Activated CD4-positive, alpha-beta T cell treated with anti-CD3 and anti-CD28 coated beads, Interleukin-2, amount 50 U/mL, for 24 hours (primary cell): ENCODE measurements at regions not wholly inside any gene's neighbourhood (a gene's known extent, or its start where the extent isn't known, plus 50 kb on each side); places are given as distances from the start of the nearest gene placed in this dataset.
"Not testable (repeated sequence)": the region's sequence is repeated elsewhere in the genome, so short reads cannot be mapped to it uniquely, and the experiment has no call there.

ENCODE experiments used
- DNase-seq, 2 donors: peaks; one replicate each; pipeline ENCODE4 v3.0.0-alpha.2; 2020; ENCODE audit warnings: low read depth in 1 of 2, low spot score in 1 of 2

GRCh38 chr6:135555550-135555949 is 58.0 kb upstream of the AHI1 start:
- no peak for DNase-seq

GRCh38 chr6:135557582-135557981 is 60.0 kb upstream of the AHI1 start:
- no peak for DNase-seq

- not testable (repeated sequence) for DNase-seq
These were observed 68.1 kb upstream of the AHI1 start for GRCh38 chr6:135565605-135566004.

- no peak for DNase-seq
These were observed 69.0 kb upstream of the AHI1 start for GRCh38 chr6:135566311-135567068.

- DNase-seq: no peak
These were observed 70.0 kb upstream of the AHI1 start for GRCh38 chr6:135567375-135568083.

GRCh38 chr6:135568379-135568778 is 70.8 kb upstream of the AHI1 start:
- peak in 1 of 2 donors; percentile 21 for DNase-seq

GRCh38 chr6:135572051-135572450 is 74.5 kb upstream of the AHI1 start:
- no peak for DNase-seq

GRCh38 chr6:135575629-135576028 is 78.1 kb upstream of the AHI1 start:
- no peak for DNase-seq

GRCh38 chr6:135576055-135576454 is 78.5 kb upstream of the AHI1 start:
- DNase-seq: no peak

GRCh38 chr6:135577059-135577538 is 79.6 kb upstream of the AHI1 start:
- DNase-seq: peak in 1 of 2 donors; percentile 21

GRCh38 chr6:135578976-135579375 is 81.4 kb upstream of the AHI1 start:
- DNase-seq: no peak

- DNase-seq: no peak
These were observed 83.7 kb upstream of the AHI1 start for GRCh38 chr6:135581211-135581610.

GRCh38 chr6:135583256-135583761 is 85.8 kb upstream of the AHI1 start:
- no peak for DNase-seq

GRCh38 chr6:135586388-135586787 is 88.8 kb upstream of the AHI1 start:
- no peak for DNase-seq

GRCh38 chr6:135586844-135587243 is 89.3 kb upstream of the AHI1 start:
- no peak for DNase-seq

GRCh38 chr6:135592276-135592675 is 94.7 kb upstream of the AHI1 start:
- no peak for DNase-seq

GRCh38 chr6:135594000-135594399 is 96.5 kb upstream of the AHI1 start:
- DNase-seq: no peak

- DNase-seq: no peak
These were observed 102.7 kb upstream of the AHI1 start for GRCh38 chr6:135600086-135600702.

- DNase-seq: no peak
These were observed 103.4 kb upstream of the AHI1 start for GRCh38 chr6:135600931-135601330.

- no peak for DNase-seq
These were observed 104.3 kb upstream of the AHI1 start for GRCh38 chr6:135601857-135602256.

GRCh38 chr6:135603249-135603648 is 105.7 kb upstream of the AHI1 start:
- no peak for DNase-seq
